LHCN-M2 (cell line): ENCODE measurements at regions not wholly inside any gene's neighbourhood (a gene's known extent, or its start where the extent isn't known, plus 50 kb on each side); places are given as distances from the start of the nearest gene placed in this dataset.
A peak's percentile ranks its signal among the peaks of the same experiment; 100 is the strongest.
"Not testable (repeated sequence)": the region's sequence is repeated elsewhere in the genome, so short reads cannot be mapped to it uniquely, and the experiment has no call there.

Source experiments
- DNase-seq: peaks from one replicate; pipeline ENCODE4 v3.0.0-alpha.2; 2012; ENCODE audit warnings: low read depth

DNA sequence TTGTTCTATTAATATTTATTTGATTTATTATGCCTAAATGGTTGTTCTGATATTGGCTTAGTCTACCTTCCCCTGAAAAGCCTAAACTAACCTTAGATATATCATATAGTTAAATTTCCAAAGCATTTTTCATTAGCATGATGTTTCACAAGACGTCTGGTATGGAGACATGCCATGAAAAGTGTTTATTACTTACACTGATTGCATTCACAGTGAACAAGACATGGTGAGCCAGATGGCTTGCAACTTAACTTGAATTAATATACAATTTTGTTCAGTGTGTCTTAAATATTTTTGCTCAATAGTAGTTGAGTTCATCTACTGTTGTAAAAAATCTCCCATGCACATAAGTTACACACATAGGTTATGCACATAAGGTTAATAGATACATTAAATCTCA lies 758.4 kb downstream of the NSUN3 start:
- no peak for DNase-seq

GRCh38 chr3:94822298-94822697 lies 759.4 kb downstream of the NSUN3 start:
- no peak for DNase-seq

- not testable (repeated sequence) for DNase-seq
Measured at GRCh38 chr3:94846251-94846650, 783.4 kb downstream of the NSUN3 start.

- no peak for DNase-seq
Measured at GRCh38 chr3:94862703-94863102, 799.8 kb downstream of the NSUN3 start.

- no peak for DNase-seq
Measured at GRCh38 chr3:94869059-94869547, 806.2 kb downstream of the NSUN3 start.

GRCh38 chr3:94873751-94874150 lies 810.9 kb downstream of the NSUN3 start:
- DNase-seq, result no peak

GRCh38 chr3:94875149-94875548 lies 812.3 kb downstream of the NSUN3 start:
- DNase-seq, result no peak

- no peak for DNase-seq
Measured at GRCh38 chr3:94887065-94887464, 824.2 kb downstream of the NSUN3 start.

GRCh38 chr3:94896994-94897393 lies 834.1 kb downstream of the NSUN3 start:
- DNase-seq, result no peak

GRCh38 chr3:94904156-94904674 lies 841.4 kb downstream of the NSUN3 start:
- no peak for DNase-seq

GRCh38 chr3:94909726-94910125 lies 846.9 kb downstream of the NSUN3 start:
- no peak for DNase-seq

- no peak for DNase-seq
Measured at GRCh38 chr3:94912656-94913055, 849.8 kb downstream of the NSUN3 start.

GRCh38 chr3:94927175-94927574 lies 864.3 kb downstream of the NSUN3 start:
- no peak for DNase-seq

GRCh38 chr3:94928921-94929320 lies 866.1 kb downstream of the NSUN3 start:
- DNase-seq, result peak; percentile 23

DNA sequence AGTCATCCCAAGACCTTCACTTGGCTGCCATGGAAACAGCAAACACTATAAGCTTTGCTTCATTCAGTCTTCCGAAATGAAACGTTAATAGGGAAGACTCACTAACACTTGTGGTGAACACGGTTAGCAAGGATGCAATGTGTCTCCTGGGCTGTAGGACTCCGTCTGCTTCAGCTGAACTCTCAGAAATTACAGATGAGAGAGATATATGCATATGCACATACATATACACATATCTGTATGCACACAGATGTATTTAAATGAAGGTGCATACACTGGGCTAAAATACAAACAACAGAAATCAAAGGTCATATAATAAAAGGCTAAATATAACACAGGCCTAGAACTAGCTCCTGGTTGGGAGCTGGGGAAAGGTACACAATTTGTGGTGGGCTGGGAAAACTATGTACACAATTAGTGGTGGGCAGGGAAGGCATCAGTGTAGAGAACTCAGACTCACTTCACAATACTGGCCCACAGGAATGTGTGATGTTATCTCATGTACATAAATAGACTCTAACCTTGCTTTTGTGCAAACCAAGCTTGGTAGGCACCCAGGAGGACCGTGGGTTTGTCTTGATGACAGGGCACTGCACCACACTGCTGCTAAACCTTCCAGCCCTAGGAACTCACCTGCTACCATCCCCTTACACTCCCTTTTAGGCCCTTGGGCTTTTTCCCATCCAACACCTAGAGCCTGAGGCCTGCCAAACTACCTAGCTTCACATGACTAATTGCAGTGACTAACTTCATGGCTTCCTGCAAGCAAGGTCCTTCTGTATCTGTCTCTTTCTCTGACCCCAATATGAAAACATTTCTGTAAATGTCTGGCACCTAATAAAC lies 873.1 kb downstream of the NSUN3 start:
- no peak for DNase-seq

GRCh38 chr3:94937980-94938379 lies 875.1 kb downstream of the NSUN3 start:
- no peak for DNase-seq

GRCh38 chr3:94946683-94947082 lies 883.8 kb downstream of the NSUN3 start:
- no peak for DNase-seq

DNA sequence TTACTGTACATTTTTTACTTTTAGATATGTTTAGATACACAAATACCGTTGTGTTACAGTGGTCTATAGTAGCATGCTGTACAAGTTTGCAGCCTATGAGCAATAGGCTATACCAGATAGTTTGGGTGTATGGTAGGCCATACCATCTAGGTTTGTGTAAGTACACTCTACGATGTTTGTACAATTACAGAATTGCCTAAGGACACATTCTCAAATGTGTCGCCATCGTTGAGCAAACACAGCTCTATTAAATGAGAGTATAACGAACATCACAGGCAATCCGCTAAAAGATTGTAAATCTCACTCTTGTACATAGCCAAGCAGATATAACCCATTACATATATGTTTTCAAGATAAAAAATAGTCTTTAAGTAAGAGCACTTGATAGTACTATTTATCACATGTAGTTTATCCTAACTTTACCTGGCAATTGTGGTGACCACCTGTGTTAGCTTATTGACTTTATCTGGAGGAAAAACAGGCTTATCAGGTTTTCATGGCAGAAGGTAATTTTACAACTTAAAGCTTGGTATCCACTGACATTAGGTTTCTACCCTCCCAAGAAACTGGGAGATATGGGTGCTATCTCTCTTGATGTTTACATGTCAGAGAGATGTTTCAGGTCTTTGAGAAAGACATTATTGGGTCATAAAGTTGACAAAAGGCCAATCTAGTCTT lies 898.7 kb downstream of the NSUN3 start:
- DNase-seq, result no peak

GRCh38 chr3:94965867-94966475 lies 903.1 kb downstream of the NSUN3 start:
- DNase-seq, result no peak

- no peak for DNase-seq
Measured at GRCh38 chr3:94967196-94967595, 904.3 kb downstream of the NSUN3 start.

DNA sequence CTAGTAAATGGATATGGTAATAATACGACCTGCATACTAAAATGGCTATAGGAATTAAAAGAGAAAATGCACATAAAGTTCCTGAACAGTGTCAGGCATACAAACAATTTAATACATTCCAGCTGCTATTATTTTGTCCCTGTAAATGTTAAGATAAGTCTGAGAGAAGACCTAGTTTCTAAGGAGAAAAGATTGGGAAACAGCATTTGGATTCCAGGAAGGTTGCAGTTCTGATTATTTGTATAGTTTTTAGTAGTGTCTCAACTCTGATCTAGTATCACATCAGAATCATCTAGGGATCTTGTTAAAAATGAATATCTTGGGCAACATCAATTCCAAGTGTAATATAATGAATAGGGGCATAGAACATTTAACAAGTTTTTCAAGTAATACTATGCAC lies 905.7 kb downstream of the NSUN3 start:
- no peak for DNase-seq

GRCh38 chr3:94972066-94972465 lies 909.2 kb downstream of the NSUN3 start:
- no peak for DNase-seq
